GM23338 (cell line): ENCODE measurements at regions not wholly inside any gene's neighbourhood (a gene's known extent, or its start where the extent isn't known, plus 50 kb on each side); places are given as distances from the start of the nearest gene placed in this dataset.

Source experiments
- ATAC-seq: fragments of 200-7000 bp; cut with Tn5 transposase; 3 replicates; pipeline ENCODE4 v1.9.1; 2020
- DNase-seq: peaks from one replicate; pipeline ENCODE4 v3.0.0-alpha.2; 2015; ENCODE audit warnings: low spot score
- H2AFZ ChIP-seq: fragments of 200-600 bp; sonication (generic); 2 replicates; pipeline ENCODE4 v1.8.0; 2016; ENCODE audit warnings: antibody characterized with exemption, mild to moderate bottlenecking, moderate library complexity
- H3F3A ChIP-seq: fragments of 200-600 bp; sonication (generic); replicated peaks from 2 replicates; pipeline ENCODE4 v1.8.0; 2017; ENCODE audit warnings: antibody characterized with exemption, mixed run types, low read depth
- H3K27ac ChIP-seq: fragments of 200-600 bp; sonication (generic); 2 replicates; pipeline ENCODE4 v1.6.1; 2016; ENCODE audit warnings: low read depth
- H3K27me3 ChIP-seq: fragments of 200-600 bp; sonication (generic); 2 replicates; pipeline ENCODE4 v1.8.0; 2016; ENCODE audit warnings: mild to moderate bottlenecking, mixed run types, moderate library complexity; ENCODE audit not compliant: insufficient read depth
- H3K36me3 ChIP-seq: fragments of 200-600 bp; sonication (generic); 2 replicates; pipeline ENCODE4 v1.8.0; 2016; ENCODE audit warnings: mild to moderate bottlenecking; ENCODE audit not compliant: insufficient read depth
- H3K4me1 ChIP-seq: fragments of 200-600 bp; sonication (generic); 2 replicates; pipeline ENCODE4 v1.8.0; 2016; ENCODE audit warnings: mild to moderate bottlenecking, moderate library complexity; ENCODE audit not compliant: insufficient read depth
- H3K4me2 ChIP-seq: fragments of 200-600 bp; sonication (generic); 2 replicates; pipeline ENCODE4 v1.7.1; 2017; ENCODE audit warnings: mixed run types
- H3K4me3 ChIP-seq: fragments of 200-600 bp; sonication (generic); 2 replicates; pipeline ENCODE4 v1.6.1; 2016; ENCODE audit warnings: mixed run types
- H3K79me2 ChIP-seq: fragments of 200-600 bp; sonication (generic); replicated peaks from 2 replicates; pipeline ENCODE4 v1.8.0; 2017; ENCODE audit warnings: mild to moderate bottlenecking; ENCODE audit not compliant: insufficient read depth
- H3K9me2 ChIP-seq: fragments of 200-600 bp; sonication (generic); 2 replicates; pipeline ENCODE4 v1.8.0; 2017; ENCODE audit not compliant: insufficient read depth
- H4K20me1 ChIP-seq: fragments of 200-600 bp; sonication (generic); replicated peaks from 2 replicates; pipeline ENCODE4 v1.8.0; 2017; ENCODE audit warnings: mild to moderate bottlenecking; ENCODE audit not compliant: insufficient read depth
- H3K27ac Mint-ChIP-seq: 2 replicates; pipeline ENCODE4 v1.8.0; 2020; ENCODE audit warnings: inconsistent platforms, mild to moderate bottlenecking, moderate library complexity, mixed read lengths
- H3K27me3 Mint-ChIP-seq: 3 replicates; pipeline ENCODE4 v1.8.0; 2022; ENCODE audit warnings: low read depth, mild to moderate bottlenecking, moderate library complexity, mixed read lengths, inconsistent platforms; ENCODE audit not compliant: insufficient read depth, poor library complexity
- H3K36me3 Mint-ChIP-seq: 3 replicates; pipeline ENCODE4 v1.8.0; 2021; ENCODE audit warnings: low read depth, mild to moderate bottlenecking, inconsistent platforms, moderate library complexity, mixed read lengths
- H3K4me1 Mint-ChIP-seq: 3 replicates; pipeline ENCODE4 v1.8.0; 2020; ENCODE audit warnings: mild to moderate bottlenecking, inconsistent platforms, mixed read lengths
- H3K4me3 Mint-ChIP-seq: 3 replicates; pipeline ENCODE4 v1.8.0; 2021; ENCODE audit warnings: moderate library complexity, mild to moderate bottlenecking, inconsistent platforms, mixed read lengths
- H3K9me3 Mint-ChIP-seq: 3 replicates; pipeline ENCODE4 v1.8.0; 2020; ENCODE audit warnings: moderate library complexity, mild to moderate bottlenecking, inconsistent platforms, mixed read lengths
- CREB1 ChIP-seq: fragments of 250-450 bp; sonication (Bioruptor Pico); IDR thresholded peaks from 2 replicates; pipeline ENCODE4 v1.5.0; 2020; ENCODE audit warnings: low read depth, mild to moderate bottlenecking, moderate library complexity
- REST ChIP-seq: IDR thresholded peaks from one replicate; pipeline ENCODE4 v1.6.1; 2018; ENCODE audit warnings: antibody characterized with exemption; ENCODE audit not compliant: unreplicated experiment
- ZNF114 ChIP-seq: fragments of 250-450 bp; sonication (Bioruptor Pico); IDR thresholded peaks from 2 replicates; pipeline ENCODE4 v1.5.0; 2020; ENCODE audit warnings: mild to moderate bottlenecking, moderate library complexity
- ZNF331 ChIP-seq: fragments of 250-450 bp; sonication (Bioruptor Pico); IDR thresholded peaks from 2 replicates; pipeline ENCODE4 v1.5.0; 2020; ENCODE audit warnings: low read depth, mild to moderate bottlenecking, moderate library complexity
- TF ChIP-seq, protein P1 (sequence below), 2 experiments: fragments of 200-600 bp in 1 of 2; sonication (generic) in 1 of 2; conservative IDR thresholded peaks; 2 replicates each; pipeline versions ENCODE4 v1.5.1 to v1.6.1; 2016 to 2017; ENCODE audit warnings: antibody characterized with exemption in 2 of 2, low read depth in 2 of 2, mild to moderate bottlenecking in 2 of 2, moderate library complexity in 1 of 2
- TF ChIP-seq, protein P2 (sequence below): fragments of 250-450 bp; sonication (Bioruptor Pico); IDR thresholded peaks from 2 replicates; pipeline ENCODE4 v1.5.0; 2020; ENCODE audit warnings: mild to moderate bottlenecking, moderate library complexity

DNA sequence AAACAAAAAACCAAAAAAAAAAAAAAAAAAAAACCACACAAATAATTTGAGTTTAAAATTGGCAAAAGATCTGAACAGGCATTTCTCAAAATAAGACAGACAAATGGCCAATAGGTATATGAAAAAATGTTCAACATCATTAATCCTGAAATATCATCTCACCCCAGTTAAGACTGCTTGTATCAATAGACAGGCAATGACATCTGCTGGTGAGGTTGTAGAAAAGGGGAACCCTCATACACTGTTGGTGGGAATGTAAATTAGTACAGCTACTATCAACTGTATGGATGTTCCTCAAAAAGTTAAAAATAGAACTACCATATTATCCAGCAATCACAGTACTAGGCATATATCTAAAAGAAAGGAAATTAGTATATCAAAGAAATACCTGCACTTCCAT, 523.1 kb downstream of the XIRP2 start:
- Histone ChIP-seq H3K4me2 (no peak overlapping the region), H4K20me1 (no peaks in the 10 kb centered on the region), H3F3A (no peaks in the 10 kb centered on the region), H3K27ac (no peak overlapping the region), H3K4me3 (no peak overlapping the region), H3K79me2 (peaks cover 66% of the 10 kb centered on the region), H2AFZ (no peak overlapping the region), H3K4me1 (peaks cover under 1% of the 10 kb centered on the region; the same call in 1 of the 2 replicates), H3K9me2 (no peaks in the 10 kb centered on the region), H3K36me3 (no peaks in the 10 kb centered on the region), H3K27me3 (no peaks in the 10 kb centered on the region)
- Mint-ChIP-seq H3K9me3 (peaks cover 60% of the 10 kb centered on the region), H3K4me1 (peaks cover 12% of the 10 kb centered on the region), H3K4me3 (no peak overlapping the region), H3K27ac (no peak overlapping the region), H3K36me3 (peaks cover 83% of the 10 kb centered on the region), H3K27me3 (peaks cover 1% of the 10 kb centered on the region)
- ATAC-seq (no peak), DNase-seq (no peak)
- TF ChIP-seq, protein P1, sequence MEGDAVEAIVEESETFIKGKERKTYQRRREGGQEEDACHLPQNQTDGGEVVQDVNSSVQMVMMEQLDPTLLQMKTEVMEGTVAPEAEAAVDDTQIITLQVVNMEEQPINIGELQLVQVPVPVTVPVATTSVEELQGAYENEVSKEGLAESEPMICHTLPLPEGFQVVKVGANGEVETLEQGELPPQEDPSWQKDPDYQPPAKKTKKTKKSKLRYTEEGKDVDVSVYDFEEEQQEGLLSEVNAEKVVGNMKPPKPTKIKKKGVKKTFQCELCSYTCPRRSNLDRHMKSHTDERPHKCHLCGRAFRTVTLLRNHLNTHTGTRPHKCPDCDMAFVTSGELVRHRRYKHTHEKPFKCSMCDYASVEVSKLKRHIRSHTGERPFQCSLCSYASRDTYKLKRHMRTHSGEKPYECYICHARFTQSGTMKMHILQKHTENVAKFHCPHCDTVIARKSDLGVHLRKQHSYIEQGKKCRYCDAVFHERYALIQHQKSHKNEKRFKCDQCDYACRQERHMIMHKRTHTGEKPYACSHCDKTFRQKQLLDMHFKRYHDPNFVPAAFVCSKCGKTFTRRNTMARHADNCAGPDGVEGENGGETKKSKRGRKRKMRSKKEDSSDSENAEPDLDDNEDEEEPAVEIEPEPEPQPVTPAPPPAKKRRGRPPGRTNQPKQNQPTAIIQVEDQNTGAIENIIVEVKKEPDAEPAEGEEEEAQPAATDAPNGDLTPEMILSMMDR (conservative IDR thresholded peaks at IDR 0.05; ENCODE audit: low read depth in 2 of 2) = peak in 1 of 2 experiments; percentile 36; a peak in 2 of 4 replicates
- no peak for TF ChIP-seq REST

- Histone ChIP-seq H3K36me3 (no peaks in the 10 kb centered on the region), H2AFZ (no peak overlapping the region), H3K4me2 (peak overlapping the region; percentile 41), H3K9me2 (no peaks in the 10 kb centered on the region), H3K4me1 (peaks cover 20% of the 10 kb centered on the region), H3K27me3 (no peaks in the 10 kb centered on the region), H3K79me2 (peaks cover 69% of the 10 kb centered on the region), H3K4me3 (peak overlapping the region; percentile 25; the same call in 1 of the 2 replicates), H4K20me1 (no peaks in the 10 kb centered on the region; the same call in 1 of the 2 replicates), H3F3A (no peaks in the 10 kb centered on the region), H3K27ac (peak overlapping the region; percentile 57)
- H3K9me3 Mint-ChIP-seq = peaks cover 48% of the 10 kb centered on the region
- H3K27ac Mint-ChIP-seq = peak overlapping the region; percentile 97
- peak; percentile 80 for DNase-seq
- ATAC-seq = peak; percentile 100
- H3K27me3 Mint-ChIP-seq = peaks cover 4% of the 10 kb centered on the region
- 0 out of 2 replicates have a peak, but pooled peaks have one; percentile 36 for TF ChIP-seq CREB1 (CRISPR knock-in tag)
- TF ChIP-seq, protein P2, sequence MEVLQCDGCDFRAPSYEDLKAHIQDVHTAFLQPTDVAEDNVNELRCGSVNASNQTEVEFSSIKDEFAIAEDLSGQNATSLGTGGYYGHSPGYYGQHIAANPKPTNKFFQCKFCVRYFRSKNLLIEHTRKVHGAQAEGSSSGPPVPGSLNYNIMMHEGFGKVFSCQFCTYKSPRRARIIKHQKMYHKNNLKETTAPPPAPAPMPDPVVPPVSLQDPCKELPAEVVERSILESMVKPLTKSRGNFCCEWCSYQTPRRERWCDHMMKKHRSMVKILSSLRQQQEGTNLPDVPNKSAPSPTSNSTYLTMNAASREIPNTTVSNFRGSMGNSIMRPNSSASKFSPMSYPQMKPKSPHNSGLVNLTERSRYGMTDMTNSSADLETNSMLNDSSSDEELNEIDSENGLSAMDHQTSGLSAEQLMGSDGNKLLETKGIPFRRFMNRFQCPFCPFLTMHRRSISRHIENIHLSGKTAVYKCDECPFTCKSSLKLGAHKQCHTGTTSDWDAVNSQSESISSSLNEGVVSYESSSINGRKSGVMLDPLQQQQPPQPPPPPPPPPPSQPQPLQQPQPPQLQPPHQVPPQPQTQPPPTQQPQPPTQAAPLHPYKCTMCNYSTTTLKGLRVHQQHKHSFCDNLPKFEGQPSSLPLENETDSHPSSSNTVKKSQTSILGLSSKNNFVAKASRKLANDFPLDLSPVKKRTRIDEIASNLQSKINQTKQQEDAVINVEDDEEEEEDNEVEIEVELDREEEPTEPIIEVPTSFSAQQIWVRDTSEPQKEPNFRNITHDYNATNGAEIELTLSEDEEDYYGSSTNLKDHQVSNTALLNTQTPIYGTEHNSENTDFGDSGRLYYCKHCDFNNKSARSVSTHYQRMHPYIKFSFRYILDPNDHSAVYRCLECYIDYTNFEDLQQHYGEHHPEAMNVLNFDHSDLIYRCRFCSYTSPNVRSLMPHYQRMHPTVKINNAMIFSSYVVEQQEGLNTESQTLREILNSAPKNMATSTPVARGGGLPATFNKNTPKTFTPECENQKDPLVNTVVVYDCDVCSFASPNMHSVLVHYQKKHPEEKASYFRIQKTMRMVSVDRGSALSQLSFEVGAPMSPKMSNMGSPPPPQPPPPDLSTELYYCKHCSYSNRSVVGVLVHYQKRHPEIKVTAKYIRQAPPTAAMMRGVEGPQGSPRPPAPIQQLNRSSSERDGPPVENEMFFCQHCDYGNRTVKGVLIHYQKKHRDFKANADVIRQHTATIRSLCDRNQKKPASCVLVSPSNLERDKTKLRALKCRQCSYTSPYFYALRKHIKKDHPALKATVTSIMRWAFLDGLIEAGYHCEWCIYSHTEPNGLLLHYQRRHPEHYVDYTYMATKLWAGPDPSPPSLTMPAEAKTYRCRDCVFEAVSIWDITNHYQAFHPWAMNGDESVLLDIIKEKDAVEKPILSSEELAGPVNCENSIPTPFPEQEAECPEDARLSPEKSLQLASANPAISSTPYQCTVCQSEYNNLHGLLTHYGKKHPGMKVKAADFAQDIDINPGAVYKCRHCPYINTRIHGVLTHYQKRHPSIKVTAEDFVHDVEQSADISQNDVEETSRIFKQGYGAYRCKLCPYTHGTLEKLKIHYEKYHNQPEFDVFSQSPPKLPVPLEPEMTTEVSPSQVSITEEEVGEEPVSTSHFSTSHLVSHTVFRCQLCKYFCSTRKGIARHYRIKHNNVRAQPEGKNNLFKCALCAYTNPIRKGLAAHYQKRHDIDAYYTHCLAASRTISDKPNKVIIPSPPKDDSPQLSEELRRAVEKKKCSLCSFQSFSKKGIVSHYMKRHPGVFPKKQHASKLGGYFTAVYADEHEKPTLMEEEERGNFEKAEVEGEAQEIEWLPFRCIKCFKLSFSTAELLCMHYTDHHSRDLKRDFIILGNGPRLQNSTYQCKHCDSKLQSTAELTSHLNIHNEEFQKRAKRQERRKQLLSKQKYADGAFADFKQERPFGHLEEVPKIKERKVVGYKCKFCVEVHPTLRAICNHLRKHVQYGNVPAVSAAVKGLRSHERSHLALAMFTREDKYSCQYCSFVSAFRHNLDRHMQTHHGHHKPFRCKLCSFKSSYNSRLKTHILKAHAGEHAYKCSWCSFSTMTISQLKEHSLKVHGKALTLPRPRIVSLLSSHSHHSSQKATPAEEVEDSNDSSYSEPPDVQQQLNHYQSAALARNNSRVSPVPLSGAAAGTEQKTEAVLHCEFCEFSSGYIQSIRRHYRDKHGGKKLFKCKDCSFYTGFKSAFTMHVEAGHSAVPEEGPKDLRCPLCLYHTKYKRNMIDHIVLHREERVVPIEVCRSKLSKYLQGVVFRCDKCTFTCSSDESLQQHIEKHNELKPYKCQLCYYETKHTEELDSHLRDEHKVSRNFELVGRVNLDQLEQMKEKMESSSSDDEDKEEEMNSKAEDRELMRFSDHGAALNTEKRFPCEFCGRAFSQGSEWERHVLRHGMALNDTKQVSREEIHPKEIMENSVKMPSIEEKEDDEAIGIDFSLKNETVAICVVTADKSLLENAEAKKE (CRISPR knock-in tag) = peak; percentile 83
- peak; percentile 89; the same call in 1 of the 2 replicates for TF ChIP-seq ZNF114 (CRISPR knock-in tag)
- no peak for TF ChIP-seq ZNF331
- H3K4me1 Mint-ChIP-seq = peaks cover 20% of the 10 kb centered on the region
- H3K36me3 Mint-ChIP-seq = peaks cover 69% of the 10 kb centered on the region
- peak overlapping the region; percentile 47 for H3K4me3 Mint-ChIP-seq
These were observed 518.3 kb downstream of the XIRP2 start for GRCh38 chr2:167406558-167406957.
